IPS-20b (cell line): ENCODE measurements at regions not wholly inside any gene's neighbourhood (a gene's known extent, or its start where the extent isn't known, plus 50 kb on each side); places are given as distances from the start of the nearest gene placed in this dataset.

Source experiments
- H3K27ac ChIP-seq: one replicate; pipeline ENCODE4 v1.5.1; 2013; ENCODE audit warnings: low read length
- H3K27me3 ChIP-seq: 2 replicates; pipeline ENCODE4 v1.6.1; 2013; ENCODE audit warnings: mild to moderate bottlenecking, low read length, inconsistent platforms; ENCODE audit not compliant: insufficient read depth
- H3K36me3 ChIP-seq: 2 replicates; pipeline ENCODE4 v1.6.1; 2013; ENCODE audit warnings: low read depth, mild to moderate bottlenecking, inconsistent platforms, low read length, moderate library complexity; ENCODE audit not compliant: insufficient read depth
- H3K4me1 ChIP-seq: 2 replicates; pipeline ENCODE4 v1.6.1; 2013; ENCODE audit warnings: mild to moderate bottlenecking, control low read depth, inconsistent platforms, low read length, moderate library complexity; ENCODE audit not compliant: insufficient read depth
- H3K4me3 ChIP-seq: 2 replicates; pipeline ENCODE4 v1.5.1; 2013; ENCODE audit warnings: mild to moderate bottlenecking, low read length, inconsistent platforms
- H3K9ac ChIP-seq: 2 replicates; pipeline ENCODE4 v1.6.1; 2013; ENCODE audit warnings: low read depth, mild to moderate bottlenecking, inconsistent platforms, low read length, moderate library complexity
- H3K9me3 ChIP-seq: 2 replicates; pipeline ENCODE4 v1.6.1; 2013; ENCODE audit warnings: mild to moderate bottlenecking, low read depth, low read length, inconsistent platforms; ENCODE audit not compliant: insufficient read depth

- H3K4me1 ChIP-seq = no peaks in the 10 kb centered on the region
- H3K9ac ChIP-seq = no peak overlapping the region
- no peaks in the 10 kb centered on the region for H3K36me3 ChIP-seq
- no peak overlapping the region for H3K27ac ChIP-seq
- H3K27me3 ChIP-seq = no peaks in the 10 kb centered on the region
- no peak overlapping the region for H3K4me3 ChIP-seq
- peaks cover 14% of the 10 kb centered on the region for H3K9me3 ChIP-seq
Observed at GRCh38 chr16:48930951-48931553, 321.1 kb upstream of the N4BP1 start.

DNA sequence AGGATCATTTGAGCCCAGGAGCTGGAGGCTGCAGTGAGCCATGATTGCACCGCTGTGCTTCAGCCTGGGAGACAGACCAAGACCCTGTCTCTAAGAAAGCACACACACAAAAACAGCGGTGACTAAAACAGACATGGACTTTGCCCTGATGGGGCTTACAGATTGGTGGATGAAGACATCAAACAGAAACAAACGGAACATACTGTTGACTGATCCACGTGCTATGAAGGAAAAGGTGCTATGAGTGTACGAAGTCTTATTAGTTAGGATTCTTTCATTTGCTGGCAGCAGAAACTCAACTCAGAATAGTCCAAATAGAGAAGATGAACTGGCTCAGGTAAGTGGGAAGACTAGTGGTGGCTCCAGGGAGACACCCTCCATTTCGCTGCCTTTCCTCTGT lies 309.8 kb upstream of the N4BP1 start:
- no peaks in the 10 kb centered on the region for H3K4me1 ChIP-seq
- H3K27me3 ChIP-seq = no peaks in the 10 kb centered on the region
- no peaks in the 10 kb centered on the region for H3K9me3 ChIP-seq
- H3K4me3 ChIP-seq = no peak overlapping the region
- H3K27ac ChIP-seq = no peak overlapping the region
- no peaks in the 10 kb centered on the region for H3K36me3 ChIP-seq
- H3K9ac ChIP-seq = no peak overlapping the region

- Histone ChIP-seq H3K36me3 (no peaks in the 10 kb centered on the region), H3K9me3 (no peaks in the 10 kb centered on the region), H3K4me3 (no peak overlapping the region), H3K9ac (no peak overlapping the region), H3K27me3 (no peaks in the 10 kb centered on the region), H3K27ac (no peak overlapping the region), H3K4me1 (no peaks in the 10 kb centered on the region)
Observed at GRCh38 chr16:48918520-48919258, 308.7 kb upstream of the N4BP1 start.

DNA sequence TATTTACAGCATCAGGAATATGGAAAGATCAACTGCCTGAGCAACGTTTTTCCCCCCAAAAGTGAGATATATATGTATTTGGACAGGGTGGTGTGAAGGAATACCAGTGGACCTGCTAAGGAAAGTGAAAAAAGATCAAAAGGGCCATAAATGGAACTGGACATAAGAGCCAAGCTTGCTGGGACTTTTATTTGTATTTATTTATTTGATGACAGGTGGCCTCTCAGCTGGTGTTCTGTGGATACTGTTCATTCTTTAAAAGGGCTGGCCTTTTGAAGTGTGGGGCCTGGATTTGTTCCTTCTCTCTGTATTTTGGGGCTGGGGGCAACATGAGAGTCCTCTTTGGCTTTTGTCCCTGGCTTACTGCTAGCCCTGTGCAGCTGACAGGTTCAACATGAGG lies 306.6 kb upstream of the N4BP1 start:
- no peak overlapping the region for H3K27ac ChIP-seq
- H3K36me3 ChIP-seq = no peaks in the 10 kb centered on the region

GRCh38 chr16:48914070-48914469 lies 304.1 kb upstream of the N4BP1 start:
- Histone ChIP-seq H3K4me3 (no peak overlapping the region), H3K27me3 (no peaks in the 10 kb centered on the region), H3K27ac (no peak overlapping the region), H3K4me1 (peaks cover 2% of the 10 kb centered on the region; the same call in 1 of the 2 replicates), H3K36me3 (no peaks in the 10 kb centered on the region), H3K9ac (no peak overlapping the region), H3K9me3 (no peaks in the 10 kb centered on the region)

More for the DNA sequence above, 306.6 kb upstream of the N4BP1 start:
- no peak overlapping the region for H3K4me3 ChIP-seq
- H3K27me3 ChIP-seq = no peaks in the 10 kb centered on the region
- H3K9me3 ChIP-seq = no peaks in the 10 kb centered on the region
- H3K4me1 ChIP-seq = peaks cover 2% of the 10 kb centered on the region; the same call in 1 of the 2 replicates
- H3K9ac ChIP-seq = no peak overlapping the region

DNA sequence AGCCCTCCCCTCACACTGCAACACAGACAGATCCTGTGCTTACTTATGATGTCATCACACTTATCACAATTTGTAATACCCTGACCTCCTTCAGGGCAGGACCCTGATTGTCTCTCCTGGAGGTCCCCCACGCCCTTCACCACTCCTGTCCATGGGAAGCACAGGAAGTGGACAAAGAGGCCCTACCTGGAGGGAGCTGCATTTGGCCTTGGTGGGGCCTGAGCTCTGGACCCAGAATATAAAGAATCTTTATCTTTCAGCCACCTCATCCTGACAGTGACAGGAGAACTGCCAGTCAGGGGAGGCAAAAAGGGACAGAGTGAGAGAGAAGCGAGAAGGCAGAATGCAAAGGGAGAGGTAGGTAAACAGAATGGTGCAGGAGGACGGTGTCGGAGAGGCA lies 303.4 kb upstream of the N4BP1 start:
- Histone ChIP-seq H3K4me3 (no peak overlapping the region), H3K9me3 (no peaks in the 10 kb centered on the region), H3K9ac (no peak overlapping the region), H3K36me3 (no peaks in the 10 kb centered on the region), H3K4me1 (peaks cover 2% of the 10 kb centered on the region; the same call in 1 of the 2 replicates), H3K27ac (no peak overlapping the region), H3K27me3 (no peaks in the 10 kb centered on the region)

- no peak overlapping the region for H3K9ac ChIP-seq
- H3K27me3 ChIP-seq = no peaks in the 10 kb centered on the region
- H3K4me1 ChIP-seq = peaks cover 2% of the 10 kb centered on the region; the same call in 1 of the 2 replicates
- H3K27ac ChIP-seq = no peak overlapping the region
- H3K4me3 ChIP-seq = no peak overlapping the region
- no peaks in the 10 kb centered on the region for H3K9me3 ChIP-seq
- H3K36me3 ChIP-seq = no peaks in the 10 kb centered on the region
Observed at GRCh38 chr16:48912360-48912759, 302.4 kb upstream of the N4BP1 start.

DNA sequence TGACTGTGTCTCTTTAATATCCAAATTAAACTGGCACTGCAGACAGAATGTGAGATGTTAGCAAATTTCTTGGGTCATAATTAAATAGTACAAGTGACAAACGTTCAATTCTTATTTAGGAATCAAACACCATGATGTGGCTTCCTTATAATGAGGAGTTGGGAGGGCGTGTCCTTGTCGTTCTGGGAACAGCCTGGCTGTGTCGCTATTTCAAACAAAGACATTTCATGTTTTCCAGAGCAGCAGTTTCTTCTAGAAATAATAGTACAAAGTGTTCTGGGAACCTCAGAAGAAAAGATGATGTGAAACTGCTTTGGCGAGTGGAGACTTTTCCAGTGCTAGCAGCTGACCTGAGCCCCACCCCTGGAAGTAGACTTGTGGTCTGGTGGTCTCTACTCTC lies 301.7 kb upstream of the N4BP1 start:
- no peaks in the 10 kb centered on the region for H3K27me3 ChIP-seq
- H3K4me3 ChIP-seq = no peak overlapping the region
- H3K36me3 ChIP-seq = no peaks in the 10 kb centered on the region

GRCh38 chr16:48910214-48910613 lies 300.2 kb upstream of the N4BP1 start:
- Histone ChIP-seq H3K9me3 (no peaks in the 10 kb centered on the region), H3K27ac (no peak overlapping the region), H3K27me3 (no peaks in the 10 kb centered on the region), H3K4me1 (peaks cover 2% of the 10 kb centered on the region; the same call in 1 of the 2 replicates), H3K4me3 (no peak overlapping the region), H3K9ac (no peak overlapping the region), H3K36me3 (no peaks in the 10 kb centered on the region)

More for the DNA sequence above, 301.7 kb upstream of the N4BP1 start:
- no peaks in the 10 kb centered on the region for H3K9me3 ChIP-seq
- no peak overlapping the region for H3K27ac ChIP-seq
- peaks cover 2% of the 10 kb centered on the region; the same call in 1 of the 2 replicates for H3K4me1 ChIP-seq
- H3K9ac ChIP-seq = no peak overlapping the region

- H3K4me3 ChIP-seq = no peak overlapping the region
- no peaks in the 10 kb centered on the region for H3K27me3 ChIP-seq
- H3K27ac ChIP-seq = no peak overlapping the region
- no peaks in the 10 kb centered on the region for H3K36me3 ChIP-seq
- H3K9me3 ChIP-seq = no peaks in the 10 kb centered on the region
- no peak overlapping the region for H3K9ac ChIP-seq
- peaks cover 2% of the 10 kb centered on the region; the same call in 1 of the 2 replicates for H3K4me1 ChIP-seq
Observed at GRCh38 chr16:48909231-48909630, 299.3 kb upstream of the N4BP1 start.

- Histone ChIP-seq H3K36me3 (no peaks in the 10 kb centered on the region), H3K27me3 (no peaks in the 10 kb centered on the region), H3K4me3 (no peak overlapping the region), H3K9me3 (no peaks in the 10 kb centered on the region), H3K4me1 (peaks cover 6% of the 10 kb centered on the region; the same call in 1 of the 2 replicates), H3K27ac (no peak overlapping the region), H3K9ac (no peak overlapping the region)
Observed at GRCh38 chr16:48907906-48908634, 298.1 kb upstream of the N4BP1 start.
